HEK293T (cell line): ENCODE measurements at regions not wholly inside any gene's neighbourhood (a gene's known extent, or its start where the extent isn't known, plus 50 kb on each side); places are given as distances from the start of the nearest gene placed in this dataset.
"Not testable (repeated sequence)": the region's sequence is repeated elsewhere in the genome, so short reads cannot be mapped to it uniquely, and the experiment has no call there.

Source experiments
- CTCF ChIA-PET: fragments of 350-600 bp; formaldehyde crosslinking; extraction: SDS; loops from one replicate; lab custom pipeline; 2021; ENCODE audit warnings: antibody characterized with exemption, inconsistent platforms; lab: Yijun Ruan, JAX
- POLR2A ChIA-PET: fragments of 350-600 bp; formaldehyde crosslinking; extraction: SDS; loops from one replicate; lab custom pipeline; 2020; ENCODE audit warnings: antibody characterized with exemption, inconsistent platforms; lab: Yijun Ruan, JAX
- DNase-seq: peaks from one replicate; pipeline ENCODE4 v3.0.0; 2012; ENCODE audit warnings: mixed read lengths; ENCODE audit errors: extremely low spot score
- ARNT ChIP-seq: fragments of 450-650 bp; IDR thresholded peaks from 2 replicates; pipeline ENCODE4 v1.6.1; 2017; ENCODE audit warnings: mild to moderate bottlenecking
- BHLHE40 ChIP-seq: fragments of 450-650 bp; IDR thresholded peaks from 2 replicates; pipeline ENCODE4 v1.6.1; 2016; ENCODE audit warnings: mild to moderate bottlenecking, moderate library complexity, borderline replicate concordance
- CTBP1 ChIP-seq: fragments of 450-650 bp; IDR thresholded peaks from 2 replicates; pipeline ENCODE4 v1.6.1; 2016; ENCODE audit warnings: borderline replicate concordance
- ELF4 ChIP-seq: fragments of 450-650 bp; IDR thresholded peaks from 2 replicates; pipeline ENCODE4 v1.6.1; 2017; ENCODE audit warnings: antibody characterized with exemption
- FOXA1 ChIP-seq: fragments of 450-650 bp; IDR thresholded peaks from 2 replicates; pipeline ENCODE4 v1.6.1; 2016; ENCODE audit warnings: mild to moderate bottlenecking
- FOXK2 ChIP-seq: fragments of 450-650 bp; IDR thresholded peaks from 2 replicates; pipeline ENCODE4 v1.6.1; 2016; ENCODE audit warnings: mild to moderate bottlenecking
- FOXM1 ChIP-seq: fragments of 450-650 bp; IDR thresholded peaks from 2 replicates; pipeline ENCODE4 v1.6.1; 2017; ENCODE audit warnings: mild to moderate bottlenecking, borderline replicate concordance
- HDGF ChIP-seq: fragments of 450-650 bp; IDR thresholded peaks from 2 replicates; pipeline ENCODE4 v1.6.1; 2017; ENCODE audit warnings: antibody characterized with exemption, borderline replicate concordance
- L3MBTL2 ChIP-seq: fragments of 450-650 bp; conservative IDR thresholded peaks from 2 replicates; pipeline ENCODE4 v1.6.1; 2016; ENCODE audit warnings: mild to moderate bottlenecking
- LEF1 ChIP-seq: fragments of 450-650 bp; IDR thresholded peaks from 2 replicates; pipeline ENCODE4 v1.6.1; 2017; ENCODE audit warnings: mild to moderate bottlenecking, borderline replicate concordance
- NFRKB ChIP-seq: fragments of 450-650 bp; IDR thresholded peaks from 2 replicates; pipeline ENCODE4 v1.6.1; 2016; ENCODE audit warnings: mild to moderate bottlenecking, moderate library complexity
- PKNOX1 ChIP-seq: fragments of 450-650 bp; IDR thresholded peaks from 2 replicates; pipeline ENCODE4 v1.6.1; 2016
- SP1 ChIP-seq: fragments of 450-650 bp; IDR thresholded peaks from 2 replicates; pipeline ENCODE4 v1.6.1; 2017
- SUZ12 ChIP-seq: fragments of 450-650 bp; IDR thresholded peaks from 2 replicates; pipeline ENCODE4 v1.6.1; 2016; ENCODE audit warnings: mild to moderate bottlenecking
- TARDBP ChIP-seq: fragments of 450-650 bp; IDR thresholded peaks from 2 replicates; pipeline ENCODE4 v1.6.1; 2016
- ZNF384 ChIP-seq: fragments of 450-650 bp; IDR thresholded peaks from 2 replicates; pipeline ENCODE4 v1.6.1; 2016

GRCh38 chrX:67213686-67214085 lies 330.1 kb upstream of the AR start:
- POLR2A ChIA-PET, CTCF ChIA-PET, DNase-seq: not testable (repeated sequence)

GRCh38 chrX:67207912-67208311 lies 335.9 kb upstream of the AR start:
- ChIA-PET CTCF (no interaction called here), POLR2A (no interaction called here)
- DNase-seq: no peak
- TF ChIP-seq FOXA1 (no peak), SP1 (no peak), FOXK2 (no peak), PKNOX1 (no peak), NFRKB (no peak)

- ChIA-PET POLR2A (no interaction called here), CTCF (no interaction called here)
- DNase-seq: no peak
- no peak for TF ChIP-seq HDGF
- no peak for TF ChIP-seq PKNOX1
- no peak for TF ChIP-seq ARNT
- TF ChIP-seq LEF1: no peak
- no peak for TF ChIP-seq ELF4
- no peak for TF ChIP-seq NFRKB
- no peak for TF ChIP-seq BHLHE40
- TF ChIP-seq CTBP1: no peak
- no peak for TF ChIP-seq SUZ12
- no peak for TF ChIP-seq TARDBP
- TF ChIP-seq L3MBTL2: no peak
- TF ChIP-seq ZNF384: no peak
- no peak for TF ChIP-seq FOXA1
- no peak for TF ChIP-seq SP1
- TF ChIP-seq FOXM1: no peak
- no peak for TF ChIP-seq FOXK2
Observed at GRCh38 chrX:67159437-67159836, 384.4 kb upstream of the AR start.

- CTCF ChIA-PET: interaction anchor here (0.7 kb wide), 1 partner anchor 996 kb away, joined by 3 read pairs; no protein-coding TSS in a partner anchor
- TF ChIP-seq ARNT (no peak), SUZ12 (no peak), FOXM1 (no peak), ELF4 (no peak), BHLHE40 (no peak), FOXA1 (no peak), FOXK2 (no peak), NFRKB (no peak), LEF1 (no peak), L3MBTL2 (no peak), PKNOX1 (no peak)
- POLR2A ChIA-PET: no interaction called here
- no peak for DNase-seq
Observed at GRCh38 chrX:67114635-67115034, 429.2 kb upstream of the AR start.

GRCh38 chrX:67105758-67106116 lies 438.1 kb upstream of the AR start:
- DNase-seq: no peak
- ChIA-PET POLR2A (no interaction called here), CTCF (no interaction called here)
- TF ChIP-seq ELF4: no peak
- no peak for TF ChIP-seq NFRKB
- no peak for TF ChIP-seq PKNOX1
- no peak for TF ChIP-seq FOXA1
- no peak for TF ChIP-seq FOXM1
- TF ChIP-seq HDGF: no peak
- no peak for TF ChIP-seq TARDBP
- TF ChIP-seq BHLHE40: no peak
- no peak for TF ChIP-seq SUZ12
- TF ChIP-seq FOXK2: no peak
- TF ChIP-seq ARNT: no peak
- TF ChIP-seq ZNF384: no peak
- no peak for TF ChIP-seq CTBP1
- TF ChIP-seq LEF1: no peak
- no peak for TF ChIP-seq SP1
- TF ChIP-seq L3MBTL2: no peak

GRCh38 chrX:67104982-67105757 lies 438.7 kb upstream of the AR start:
- no peak for DNase-seq
- TF ChIP-seq BHLHE40 (no peak), CTBP1 (no peak), ZNF384 (no peak), L3MBTL2 (no peak), NFRKB (no peak), FOXA1 (no peak), HDGF (no peak), FOXK2 (no peak), LEF1 (no peak), ARNT (no peak), PKNOX1 (no peak), FOXM1 (no peak), SP1 (no peak), TARDBP (no peak), ELF4 (no peak), SUZ12 (no peak)
- ChIA-PET CTCF (no interaction called here), POLR2A (no interaction called here)
